ENCODE measurements at regions not wholly inside any gene's neighbourhood (a gene's known extent, or its start where the extent isn't known, plus 50 kb on each side); places are given as distances from the start of the nearest gene placed in this dataset.
A peak's percentile ranks its signal among the peaks of the same experiment; 100 is the strongest.
"Not testable (repeated sequence)": the region's sequence is repeated elsewhere in the genome, so short reads cannot be mapped to it uniquely, and the experiment has no call there.

DNA sequence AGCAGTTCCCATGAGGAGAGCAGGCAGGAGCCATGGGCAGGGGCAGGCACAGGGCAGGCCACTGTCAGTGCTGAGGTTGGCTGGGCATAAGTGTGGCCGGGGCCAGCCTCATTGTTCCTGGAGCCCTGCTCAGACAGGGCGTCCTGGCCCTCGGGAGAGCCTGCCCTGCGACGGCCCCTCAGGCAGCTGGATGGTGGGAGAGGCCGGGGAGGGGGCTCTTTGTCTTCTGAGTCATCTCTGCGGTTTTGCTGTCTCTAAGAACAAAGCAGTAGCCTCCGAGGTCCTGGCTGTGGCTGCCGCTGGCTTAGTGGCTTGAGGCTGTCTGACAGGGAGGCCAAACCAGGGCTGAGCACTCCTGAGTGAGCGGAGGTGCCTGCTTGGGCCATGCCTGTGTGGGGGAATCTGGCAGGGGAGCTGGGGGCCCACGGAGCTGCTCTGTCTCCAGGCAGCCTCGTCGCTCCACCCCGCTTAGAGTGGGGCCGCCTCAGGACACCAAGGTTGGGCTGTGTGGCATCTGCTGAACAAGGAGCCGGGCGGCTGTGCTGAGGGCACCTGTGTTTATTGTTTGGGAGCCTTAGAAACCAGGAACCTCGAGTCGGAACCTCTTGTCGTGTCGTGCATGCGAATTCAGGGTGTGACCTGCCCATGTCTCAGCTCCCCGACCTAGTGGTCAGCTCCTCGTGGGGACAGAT is 4395.7 kb upstream of the TPTE start:
- H3K4me3 ChIP-seq (ENCODE audit: low read depth, low read length); in situ Hi-C loops (cut with HindIII; ENCODE audit: low pct_ligation_motif_present, low sequenced_read_pairs); H3K36me3 ChIP-seq (replicated peaks); H3K27ac ChIP-seq; H3K27me3 ChIP-seq (replicated peaks): not testable (repeated sequence)
- peak; percentile 9 for DNase-seq

DNA sequence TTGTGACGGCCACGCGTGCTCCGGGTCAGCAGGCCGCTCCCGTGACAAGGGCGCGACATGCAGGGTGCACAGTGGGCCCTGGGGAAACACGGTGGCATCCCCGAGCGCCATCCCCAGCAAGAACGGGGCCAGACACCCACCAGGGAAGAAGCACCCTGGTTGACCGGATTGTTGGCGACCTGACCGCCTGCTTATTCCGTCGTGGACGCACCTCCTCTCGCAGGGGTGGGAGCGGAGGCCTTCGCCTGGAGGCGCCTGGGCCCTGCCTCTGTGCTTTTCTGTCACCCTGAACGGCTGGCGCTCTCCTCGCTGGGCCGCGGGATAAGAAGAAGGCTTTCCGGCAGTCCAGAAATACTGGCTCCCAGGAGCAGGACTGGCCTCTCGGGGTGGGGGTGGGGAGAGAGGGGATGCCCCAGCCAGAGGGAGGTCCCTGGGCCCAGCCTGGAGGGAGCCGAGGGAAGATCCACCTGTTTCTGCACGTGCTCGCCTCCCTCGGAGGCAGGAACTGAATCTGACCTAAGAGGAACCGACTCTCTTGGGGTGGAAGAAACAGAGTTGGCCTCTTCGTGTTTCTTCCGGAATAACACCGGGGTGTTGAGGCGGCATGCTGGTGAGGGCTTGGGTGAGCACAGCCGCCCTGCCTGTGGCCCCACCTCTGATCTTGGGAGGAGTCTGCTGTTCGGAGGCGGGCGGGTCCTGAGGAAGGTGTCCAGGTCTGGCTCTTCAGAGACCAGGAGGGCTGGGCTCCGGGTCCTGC is 4394.2 kb upstream of the TPTE start:
- H3K36me3 ChIP-seq (replicated peaks); DNase-seq; H3K4me3 ChIP-seq (ENCODE audit: low read depth, low read length); H3K27ac ChIP-seq; in situ Hi-C loops (cut with HindIII; ENCODE audit: low pct_ligation_motif_present, low sequenced_read_pairs); H3K27me3 ChIP-seq (replicated peaks): not testable (repeated sequence)

- H3K27me3 ChIP-seq (replicated peaks); H3K4me3 ChIP-seq (ENCODE audit: low read depth, low read length); in situ Hi-C loops (cut with HindIII; ENCODE audit: low pct_ligation_motif_present, low sequenced_read_pairs); DNase-seq; H3K36me3 ChIP-seq (replicated peaks); H3K27ac ChIP-seq: not testable (repeated sequence)
Observed at GRCh38 chr21:6130734-6131133, 4390.6 kb upstream of the TPTE start.

- DNase-seq; in situ Hi-C loops (cut with HindIII; ENCODE audit: low pct_ligation_motif_present, low sequenced_read_pairs); H3K4me3 ChIP-seq (ENCODE audit: low read depth, low read length); H3K27me3 ChIP-seq (replicated peaks); H3K27ac ChIP-seq; H3K36me3 ChIP-seq (replicated peaks): not testable (repeated sequence)
Observed at GRCh38 chr21:6133373-6133772, 4388.0 kb upstream of the TPTE start.

DNA sequence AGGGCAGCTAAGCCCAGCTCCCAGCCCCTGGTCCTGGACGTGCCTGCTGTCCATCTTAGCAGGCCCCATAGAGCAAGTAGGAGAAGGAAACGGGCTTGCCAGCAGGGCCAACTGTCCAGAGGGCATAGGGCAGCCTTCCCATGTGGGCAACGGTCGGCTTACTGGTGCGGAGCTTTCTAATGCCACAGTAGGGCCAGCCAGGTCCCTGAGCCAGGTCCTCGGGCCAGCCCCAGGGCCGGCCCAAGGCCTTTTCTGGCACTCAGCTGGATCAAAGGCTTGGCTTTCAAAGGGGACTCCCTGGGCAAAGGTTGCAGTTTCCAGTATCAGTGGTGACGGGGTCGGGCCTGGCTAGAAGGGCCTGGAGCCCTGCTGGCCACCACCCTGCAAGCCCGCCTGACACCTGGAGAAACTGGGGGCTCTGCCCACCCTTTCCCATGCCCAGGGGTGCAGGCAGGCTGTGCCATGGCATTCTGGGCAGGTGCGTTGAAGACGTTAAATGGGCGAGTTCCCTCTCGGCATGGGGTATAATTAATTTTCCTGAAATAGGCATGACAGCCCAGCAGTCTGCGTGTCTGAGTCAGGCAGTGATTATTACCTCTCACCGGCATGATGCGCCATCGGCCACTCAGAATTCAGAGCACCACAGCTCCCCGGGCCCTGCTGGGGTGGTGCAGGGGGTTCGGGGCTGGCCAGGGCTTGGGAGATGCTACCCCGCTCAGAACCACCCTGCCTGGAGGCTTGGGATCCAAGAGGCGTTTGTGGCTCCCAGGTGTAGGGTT is 4387.3 kb upstream of the TPTE start:
- DNase-seq; H3K27ac ChIP-seq; in situ Hi-C loops (cut with HindIII; ENCODE audit: low pct_ligation_motif_present, low sequenced_read_pairs); H3K36me3 ChIP-seq (replicated peaks); H3K4me3 ChIP-seq (ENCODE audit: low read depth, low read length); H3K27me3 ChIP-seq (replicated peaks): not testable (repeated sequence)

DNA sequence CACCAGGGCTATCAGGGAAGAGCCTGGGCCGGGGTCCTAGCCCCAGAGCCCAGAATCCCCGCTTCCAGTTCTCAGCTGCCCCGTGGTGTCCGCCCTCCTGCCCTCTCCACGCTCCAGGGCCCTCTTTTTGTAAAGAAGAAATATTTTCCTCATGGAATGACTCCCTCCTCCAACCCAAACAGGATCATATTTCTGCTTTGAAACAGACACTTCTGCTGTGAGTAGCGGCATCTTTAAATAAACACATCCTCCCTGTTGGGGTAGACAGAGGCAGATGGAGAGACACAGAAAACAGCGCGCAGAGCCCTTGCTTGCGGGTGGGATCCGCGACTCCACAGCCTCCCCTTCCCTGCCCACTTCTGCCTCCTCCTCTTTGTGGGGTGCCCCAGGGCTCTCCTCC is 4384.7 kb upstream of the TPTE start:
- H3K36me3 ChIP-seq (replicated peaks); H3K27ac ChIP-seq; DNase-seq; H3K27me3 ChIP-seq (replicated peaks); in situ Hi-C loops (cut with HindIII; ENCODE audit: low pct_ligation_motif_present, low sequenced_read_pairs); H3K4me3 ChIP-seq (ENCODE audit: low read depth, low read length): not testable (repeated sequence)

DNA sequence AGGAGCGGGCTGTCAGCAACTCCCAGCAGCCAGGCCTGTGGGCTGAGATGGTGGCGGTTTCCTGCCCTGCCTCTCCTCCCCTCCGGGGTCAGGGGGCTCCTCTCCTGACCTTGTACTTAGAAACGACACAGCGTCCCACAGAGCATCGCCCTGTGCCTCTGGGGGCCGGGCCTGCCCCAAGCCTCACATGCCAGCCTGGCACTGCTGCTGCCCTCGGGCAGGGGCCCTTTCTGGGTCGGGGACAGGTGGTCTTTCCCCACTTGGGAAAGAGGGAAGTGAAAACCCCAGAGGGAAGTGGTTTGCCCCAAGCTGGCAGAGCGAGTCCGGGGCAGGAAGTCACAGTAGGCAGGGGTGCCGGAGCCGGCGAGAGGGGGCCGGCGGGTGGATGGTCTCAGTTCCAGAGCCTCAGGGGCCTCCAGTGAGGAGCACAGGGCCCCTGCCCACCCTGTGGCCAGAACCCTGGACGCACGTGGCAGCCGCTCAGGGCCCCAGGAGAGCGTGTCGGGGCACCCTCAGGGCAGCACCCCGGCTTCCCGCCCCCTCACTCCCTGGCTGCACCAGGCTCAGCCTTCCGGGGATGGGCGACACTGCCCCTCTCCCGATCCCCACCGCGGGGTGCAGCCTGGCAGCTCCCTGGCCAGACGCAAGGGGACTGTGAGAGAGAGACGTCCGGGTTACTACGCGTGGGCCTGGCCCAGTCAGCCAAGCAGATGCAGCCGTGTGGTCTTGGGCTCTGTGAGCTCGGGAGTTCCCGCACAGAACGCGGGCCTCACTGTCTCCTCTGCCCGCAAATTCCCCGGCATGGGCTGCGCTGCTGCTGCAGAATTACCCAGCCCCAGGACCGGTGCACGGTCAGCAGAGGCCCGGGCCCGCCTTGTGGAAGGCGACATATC is 4382.9 kb upstream of the TPTE start:
- DNase-seq; H3K4me3 ChIP-seq (ENCODE audit: low read depth, low read length); in situ Hi-C loops (cut with HindIII; ENCODE audit: low pct_ligation_motif_present, low sequenced_read_pairs); H3K27me3 ChIP-seq (replicated peaks); H3K36me3 ChIP-seq (replicated peaks); H3K27ac ChIP-seq: not testable (repeated sequence)

- H3K36me3 ChIP-seq (replicated peaks); H3K27me3 ChIP-seq (replicated peaks); H3K27ac ChIP-seq; in situ Hi-C loops (cut with HindIII; ENCODE audit: low pct_ligation_motif_present, low sequenced_read_pairs); H3K4me3 ChIP-seq (ENCODE audit: low read depth, low read length); DNase-seq: not testable (repeated sequence)
Observed at GRCh38 chr21:6139331-6139730, 4382.1 kb upstream of the TPTE start.

DNA sequence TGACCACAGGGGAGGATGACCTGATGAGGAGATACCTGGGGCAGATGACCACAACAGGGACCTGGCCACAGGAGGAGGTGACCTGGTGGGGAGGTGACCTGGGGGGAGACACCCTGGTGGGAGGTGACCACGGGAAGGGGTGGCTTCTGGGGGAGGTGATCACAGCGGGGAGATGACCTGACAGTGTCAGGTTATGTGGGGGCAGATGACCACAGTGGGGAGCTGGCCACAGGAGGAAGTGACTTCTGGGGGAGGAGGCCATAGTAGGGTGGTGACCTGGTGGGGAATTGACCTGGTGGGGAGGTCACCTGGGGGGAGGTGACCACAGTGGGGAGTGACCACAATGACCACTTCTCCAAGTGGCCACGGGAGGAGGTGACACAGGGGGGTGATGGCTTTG is 4381.5 kb upstream of the TPTE start:
- H3K27me3 ChIP-seq (replicated peaks); H3K27ac ChIP-seq; H3K4me3 ChIP-seq (ENCODE audit: low read depth, low read length); DNase-seq; in situ Hi-C loops (cut with HindIII; ENCODE audit: low pct_ligation_motif_present, low sequenced_read_pairs); H3K36me3 ChIP-seq (replicated peaks): not testable (repeated sequence)

- DNase-seq; H3K27ac ChIP-seq; H3K27me3 ChIP-seq (replicated peaks); in situ Hi-C loops (cut with HindIII; ENCODE audit: low pct_ligation_motif_present, low sequenced_read_pairs); H3K36me3 ChIP-seq (replicated peaks); H3K4me3 ChIP-seq (ENCODE audit: low read depth, low read length): not testable (repeated sequence)
Observed at GRCh38 chr21:6140467-6141137, 4380.8 kb upstream of the TPTE start.

DNA sequence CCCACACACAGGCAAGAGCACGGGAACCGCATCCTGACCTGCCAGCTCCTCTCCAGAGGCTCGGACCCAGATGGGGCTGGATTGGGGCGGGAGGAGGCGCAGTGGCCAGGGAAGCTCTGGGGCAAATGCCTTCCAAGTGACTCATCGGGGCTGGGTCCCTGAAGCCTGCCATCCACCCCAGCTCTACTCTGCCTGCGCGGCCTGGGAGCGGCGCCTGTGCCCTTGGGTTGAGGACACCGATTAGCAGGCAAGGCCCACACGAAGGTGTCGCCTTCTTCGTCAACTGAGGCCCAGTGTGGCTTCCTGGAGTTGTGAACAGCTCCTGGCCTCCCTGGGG is 4380.3 kb upstream of the TPTE start:
- H3K4me3 ChIP-seq (ENCODE audit: low read depth, low read length); H3K27me3 ChIP-seq (replicated peaks); H3K27ac ChIP-seq; H3K36me3 ChIP-seq (replicated peaks); in situ Hi-C loops (cut with HindIII; ENCODE audit: low pct_ligation_motif_present, low sequenced_read_pairs); DNase-seq: not testable (repeated sequence)

DNA sequence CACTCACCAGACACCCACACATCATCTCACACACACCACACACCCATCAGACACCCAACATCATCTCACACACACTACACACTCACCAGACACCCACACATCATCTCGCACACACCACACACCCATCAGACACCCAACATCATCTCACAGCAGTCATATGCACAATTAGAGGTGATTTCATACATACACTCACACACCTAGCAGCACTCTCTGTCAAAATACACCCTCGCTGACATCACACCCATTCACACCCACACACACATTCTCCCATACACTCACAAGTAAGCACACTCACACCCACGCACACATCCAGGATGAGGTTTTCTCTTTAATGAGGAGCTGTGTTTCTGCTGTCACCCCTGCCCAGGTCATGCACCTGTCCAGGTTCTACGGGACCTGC is 4368.2 kb upstream of the TPTE start:
- H3K4me3 ChIP-seq (ENCODE audit: low read depth, low read length); DNase-seq; H3K27ac ChIP-seq; H3K27me3 ChIP-seq (replicated peaks); H3K36me3 ChIP-seq (replicated peaks); in situ Hi-C loops (cut with HindIII; ENCODE audit: low pct_ligation_motif_present, low sequenced_read_pairs): not testable (repeated sequence)

- H3K36me3 ChIP-seq (replicated peaks); H3K4me3 ChIP-seq (ENCODE audit: low read depth, low read length); H3K27ac ChIP-seq; DNase-seq; in situ Hi-C loops (cut with HindIII; ENCODE audit: low pct_ligation_motif_present, low sequenced_read_pairs); H3K27me3 ChIP-seq (replicated peaks): not testable (repeated sequence)
Observed at GRCh38 chr21:6154524-6155320, 4366.7 kb upstream of the TPTE start.
